Glomerular endothelial cell (primary cell): ENCODE measurements at regions not wholly inside any gene's neighbourhood (a gene's known extent, or its start where the extent isn't known, plus 50 kb on each side); places are given as distances from the start of the nearest gene placed in this dataset.

Experiments used
- DNase-seq: peaks from one replicate; pipeline ENCODE4 v3.0.0-alpha.2; 2011; ENCODE audit warnings: low read depth, low spot score; ENCODE audit errors: extremely low read depth

GRCh38 chr10:131841131-131841660, 59.6 kb upstream of the PPP2R2D start:
- no peak for DNase-seq

- no peak for DNase-seq
Observed at GRCh38 chr10:131841661-131842139, 59.1 kb upstream of the PPP2R2D start.

GRCh38 chr10:131842351-131843088, 58.3 kb upstream of the PPP2R2D start:
- DNase-seq, result no peak

- no peak for DNase-seq
Observed at GRCh38 chr10:131843089-131843595, 57.7 kb upstream of the PPP2R2D start.

- no peak for DNase-seq
Observed at GRCh38 chr10:131843881-131844284, 56.9 kb upstream of the PPP2R2D start.

GRCh38 chr10:131844529-131845084, 56.2 kb upstream of the PPP2R2D start:
- DNase-seq, result no peak

- DNase-seq, result no peak
Observed at GRCh38 chr10:131845505-131846239, 55.1 kb upstream of the PPP2R2D start.

GRCh38 chr10:131846240-131847101, 54.3 kb upstream of the PPP2R2D start:
- no peak for DNase-seq

GRCh38 chr10:131847241-131847783, 53.5 kb upstream of the PPP2R2D start:
- no peak for DNase-seq

- DNase-seq, result no peak
Observed at GRCh38 chr10:131848296-131848695, 52.5 kb upstream of the PPP2R2D start.

- no peak for DNase-seq
Observed at GRCh38 chr10:131848741-131849590, 51.8 kb upstream of the PPP2R2D start.

GRCh38 chr10:131849591-131850382, 51.0 kb upstream of the PPP2R2D start:
- DNase-seq, result no peak

GRCh38 chr10:131850383-131850870, 50.4 kb upstream of the PPP2R2D start:
- no peak for DNase-seq
